Mesenchymal stem cell (in vitro differentiated cells and primary cell): ENCODE measurements at regions not wholly inside any gene's neighbourhood (a gene's known extent, or its start where the extent isn't known, plus 50 kb on each side); places are given as distances from the start of the nearest gene placed in this dataset.

ENCODE experiments used
- DNase-seq: peaks from one replicate; pipeline ENCODE4 v3.0.0-alpha.2; 2013
- H2AFZ ChIP-seq: one replicate; pipeline ENCODE4 v1.6.1; 2013; ENCODE audit warnings: low read depth, mild to moderate bottlenecking, control low read depth, inconsistent platforms, low read length, moderate library complexity
- H2AK5ac ChIP-seq: 2 replicates; pipeline ENCODE4 v1.6.1; 2013; ENCODE audit warnings: low read length, moderate library complexity, mild to moderate bottlenecking, inconsistent platforms; ENCODE audit not compliant: severe bottlenecking
- H2BK120ac ChIP-seq: one replicate; pipeline ENCODE4 v1.6.1; 2013; ENCODE audit warnings: low read depth, mild to moderate bottlenecking, inconsistent platforms, low read length, moderate library complexity
- H2BK12ac ChIP-seq, 2 experiments: one replicate each; pipeline ENCODE4 v1.6.1; 2013; ENCODE audit warnings: inconsistent platforms in 2 of 2, low read length in 2 of 2, mild to moderate bottlenecking in 2 of 2, moderate library complexity in 2 of 2, control low read depth in 1 of 2
- H2BK15ac ChIP-seq: one replicate; pipeline ENCODE4 v1.6.1; 2013; ENCODE audit warnings: mild to moderate bottlenecking, low read depth, inconsistent platforms; ENCODE audit not compliant: poor library complexity, severe bottlenecking
- H2BK5ac ChIP-seq: 2 replicates; pipeline ENCODE4 v1.6.1; 2013; ENCODE audit warnings: low read depth, mild to moderate bottlenecking, low read length, control low read depth, inconsistent platforms; ENCODE audit not compliant: poor library complexity, severe bottlenecking
- H3K14ac ChIP-seq, 2 experiments: one replicate each; pipeline ENCODE4 v1.6.1; 2013; ENCODE audit warnings: inconsistent platforms in 2 of 2, low read length in 2 of 2, control low read depth in 1 of 2, mild to moderate bottlenecking in 1 of 2, moderate library complexity in 1 of 2
- H3K18ac ChIP-seq, 2 experiments: one replicate each; pipeline ENCODE4 v1.6.1; 2013; ENCODE audit warnings: inconsistent platforms in 2 of 2, low read length in 2 of 2, control low read depth in 1 of 2, low read depth in 1 of 2, mild to moderate bottlenecking in 1 of 2
- H3K23ac ChIP-seq, 2 experiments: one replicate each; pipeline ENCODE4 v1.6.1; 2013; ENCODE audit warnings: inconsistent platforms in 2 of 2, low read length in 2 of 2, mild to moderate bottlenecking in 2 of 2, moderate library complexity in 2 of 2, control low read depth in 1 of 2
- H3K27ac ChIP-seq: 2 replicates; pipeline ENCODE4 v1.5.1; 2013; ENCODE audit warnings: mild to moderate bottlenecking, moderate library complexity, low read length, control low read depth, inconsistent platforms; ENCODE audit not compliant: poor library complexity, severe bottlenecking
- H3K27me3 ChIP-seq, 2 experiments: 2 replicates each; pipeline versions ENCODE4 v1.6.1 to v1.7.0; 2013; ENCODE audit warnings: low read length in 2 of 2, mild to moderate bottlenecking in 2 of 2, moderate library complexity in 2 of 2, control low read depth in 1 of 2, inconsistent platforms in 1 of 2; ENCODE audit not compliant: control insufficient read depth in 1 of 2, insufficient read depth in 1 of 2
- H3K36me3 ChIP-seq, 2 experiments: 2 replicates each; pipeline versions ENCODE4 v1.6.1 to v1.7.0; 2013; ENCODE audit warnings: low read length in 2 of 2, control low read depth in 1 of 2, inconsistent platforms in 1 of 2, low read depth in 1 of 2, mild to moderate bottlenecking in 1 of 2; ENCODE audit not compliant: insufficient read depth in 2 of 2, control insufficient read depth in 1 of 2
- H3K4ac ChIP-seq, 2 experiments: one replicate each; pipeline ENCODE4 v1.6.1; 2013; ENCODE audit warnings: inconsistent platforms in 2 of 2, low read length in 2 of 2, mild to moderate bottlenecking in 2 of 2, moderate library complexity in 2 of 2, control low read depth in 1 of 2, low read depth in 1 of 2
- H3K4me1 ChIP-seq: 2 replicates; pipeline ENCODE4 v1.6.1; 2013; ENCODE audit warnings: low read depth, low read length, control low read depth; ENCODE audit not compliant: control insufficient read depth, insufficient read depth
- H3K4me2 ChIP-seq: 2 replicates; pipeline ENCODE4 v1.6.1; 2013; ENCODE audit warnings: low read length, mild to moderate bottlenecking, inconsistent platforms; ENCODE audit not compliant: poor library complexity, severe bottlenecking
- H3K4me3 ChIP-seq, 2 experiments: 2 replicates each; pipeline versions ENCODE4 v1.5.1 to v1.7.0; 2013; ENCODE audit warnings: low read length in 2 of 2, mild to moderate bottlenecking in 2 of 2, control low read depth in 1 of 2, low read depth in 1 of 2; ENCODE audit not compliant: insufficient read depth in 1 of 2
- H3K79me1 ChIP-seq: replicated peaks from 2 replicates; pipeline ENCODE4 v1.6.1; 2013; ENCODE audit warnings: mild to moderate bottlenecking, control low read depth, low read length, inconsistent platforms; ENCODE audit not compliant: poor library complexity, severe bottlenecking
- H3K9ac ChIP-seq: 2 replicates; pipeline ENCODE4 v1.7.0; 2013; ENCODE audit warnings: mild to moderate bottlenecking, low read length, moderate library complexity
- H3K9me3 ChIP-seq: 2 replicates; pipeline ENCODE4 v1.7.0; 2013; ENCODE audit warnings: mild to moderate bottlenecking, low read length; ENCODE audit not compliant: control insufficient read depth
- H4K8ac ChIP-seq: one replicate; pipeline ENCODE4 v1.6.1; 2013; ENCODE audit warnings: inconsistent platforms, mild to moderate bottlenecking, low read length, moderate library complexity
- H4K91ac ChIP-seq: one replicate; pipeline ENCODE4 v1.6.1; 2013; ENCODE audit warnings: mild to moderate bottlenecking, low read length, inconsistent platforms
- WGBS: methylation state at CpG from one replicate; pipeline ENCODE4 v1.1.7; 2013; ENCODE audit warnings: mixed read lengths; 5-methylcytosine and 5-hydroxymethylcytosine counted together

- H3K4me2 ChIP-seq = no peak overlapping the region
- H2BK15ac ChIP-seq = no peak overlapping the region
- H3K27me3 ChIP-seq = no peaks in the 10 kb centered on the region
- no peak overlapping the region for H2BK12ac ChIP-seq
- no peak overlapping the region for H3K23ac ChIP-seq
- no peak overlapping the region for H2BK120ac ChIP-seq
- H3K18ac ChIP-seq = no peak overlapping the region
- WGBS = 43% methylated on average over 12 of the region's 14 CpGs
- no peaks in the 10 kb centered on the region for H3K36me3 ChIP-seq
- no peak overlapping the region for H3K9ac ChIP-seq
- no peaks in the 10 kb centered on the region for H3K79me1 ChIP-seq
- DNase-seq = no peak
- no peak overlapping the region for H3K14ac ChIP-seq
- H3K4me3 ChIP-seq = no peak overlapping the region
- H2BK5ac ChIP-seq = no peak overlapping the region
- no peak overlapping the region for H2AK5ac ChIP-seq
- no peak overlapping the region for H4K91ac ChIP-seq
- no peak overlapping the region for H3K27ac ChIP-seq
- H3K4ac ChIP-seq = no peak overlapping the region
- H3K9me3 ChIP-seq = no peaks in the 10 kb centered on the region
- H4K8ac ChIP-seq = no peak overlapping the region
- no peak overlapping the region for H2AFZ ChIP-seq
- H3K4me1 ChIP-seq = no peaks in the 10 kb centered on the region
These were observed 662.8 kb downstream of the BRD1 start for GRCh38 chr22:49164773-49165320.

GRCh38 chr22:49163960-49164690 lies 663.5 kb downstream of the BRD1 start:
- WGBS = 69% methylated on average over 24 of the region's 25 CpGs
- H2BK15ac ChIP-seq = no peak overlapping the region
- no peaks in the 10 kb centered on the region for H3K4me1 ChIP-seq
- no peak overlapping the region for H3K14ac ChIP-seq
- no peak overlapping the region for H4K91ac ChIP-seq
- H3K27me3 ChIP-seq = no peaks in the 10 kb centered on the region
- no peak for DNase-seq
- no peak overlapping the region for H3K18ac ChIP-seq
- H2AFZ ChIP-seq = no peak overlapping the region
- no peak overlapping the region for H2AK5ac ChIP-seq
- no peak overlapping the region for H3K23ac ChIP-seq
- H3K4me2 ChIP-seq = no peak overlapping the region
- no peak overlapping the region for H3K9ac ChIP-seq
- no peaks in the 10 kb centered on the region for H3K79me1 ChIP-seq
- H3K4me3 ChIP-seq = no peak overlapping the region
- no peak overlapping the region for H2BK12ac ChIP-seq
- no peak overlapping the region for H2BK120ac ChIP-seq
- H2BK5ac ChIP-seq = no peak overlapping the region
- no peaks in the 10 kb centered on the region for H3K36me3 ChIP-seq
- H4K8ac ChIP-seq = no peak overlapping the region
- no peaks in the 10 kb centered on the region for H3K9me3 ChIP-seq
- no peak overlapping the region for H3K27ac ChIP-seq
- H3K4ac ChIP-seq = no peak overlapping the region

- H2BK12ac ChIP-seq = no peak overlapping the region
- no peak overlapping the region for H4K8ac ChIP-seq
- DNase-seq = no peak
These were observed 664.3 kb downstream of the BRD1 start for GRCh38 chr22:49163258-49163959.

GRCh38 chr22:49162841-49163240 lies 664.8 kb downstream of the BRD1 start:
- no peak overlapping the region for H2BK120ac ChIP-seq
- 86% methylated on average over 16 of the region's 16 CpGs for WGBS
- H2BK5ac ChIP-seq = no peak overlapping the region
- H2BK15ac ChIP-seq = no peak overlapping the region
- no peaks in the 10 kb centered on the region for H3K27me3 ChIP-seq
- no peaks in the 10 kb centered on the region for H3K9me3 ChIP-seq
- H3K36me3 ChIP-seq = no peaks in the 10 kb centered on the region
- no peak overlapping the region for H2AFZ ChIP-seq
- no peak overlapping the region for H3K27ac ChIP-seq
- H3K4me3 ChIP-seq = no peak overlapping the region
- no peak overlapping the region for H3K4ac ChIP-seq
- no peak overlapping the region for H4K91ac ChIP-seq
- no peak overlapping the region for H2BK12ac ChIP-seq
- no peak overlapping the region for H3K9ac ChIP-seq
- DNase-seq = no peak
- H4K8ac ChIP-seq = no peak overlapping the region
- H3K4me1 ChIP-seq = no peaks in the 10 kb centered on the region
- no peak overlapping the region for H3K23ac ChIP-seq
- no peaks in the 10 kb centered on the region for H3K79me1 ChIP-seq
- H2AK5ac ChIP-seq = no peak overlapping the region
- no peak overlapping the region for H3K4me2 ChIP-seq
- H3K14ac ChIP-seq = no peak overlapping the region
- H3K18ac ChIP-seq = no peak overlapping the region

More at GRCh38 chr22:49163258-49163959, 664.3 kb downstream of the BRD1 start:
- Histone ChIP-seq H2BK120ac (no peak overlapping the region), H2AFZ (no peak overlapping the region), H3K4me1 (no peaks in the 10 kb centered on the region), H3K14ac (no peak overlapping the region), H2AK5ac (no peak overlapping the region), H4K91ac (no peak overlapping the region), H3K79me1 (no peaks in the 10 kb centered on the region), H2BK5ac (no peak overlapping the region), H3K18ac (no peak overlapping the region), H2BK15ac (no peak overlapping the region), H3K4me3 (no peak overlapping the region), H3K4ac (no peak overlapping the region), H3K36me3 (no peaks in the 10 kb centered on the region), H3K9ac (no peak overlapping the region), H3K9me3 (no peaks in the 10 kb centered on the region), H3K4me2 (no peak overlapping the region), H3K27me3 (no peaks in the 10 kb centered on the region), H3K27ac (no peak overlapping the region), H3K23ac (no peak overlapping the region)
- WGBS = 81% methylated on average over 13 of the region's 20 CpGs
